ENCODE measurements at regions not wholly inside any gene's neighbourhood (a gene's known extent, or its start where the extent isn't known, plus 50 kb on each side); places are given as distances from the start of the nearest gene placed in this dataset.

GRCh38 chr6:21992178-21992967, 304.5 kb downstream of the PRL start:
- peaks cover 12% of the 10 kb centered on the region for H3K4me1 Mint-ChIP-seq
- DNase-seq (no peak), ATAC-seq (peak; percentile 86)
- H3K27me3 Mint-ChIP-seq, result no peaks in the 10 kb centered on the region
- H3K9me3 Mint-ChIP-seq, result peaks cover 3% of the 10 kb centered on the region
- no peak overlapping the region for H3K4me3 Mint-ChIP-seq
- H3K27ac Mint-ChIP-seq, result no peak overlapping the region
- H3K36me3 Mint-ChIP-seq (ENCODE audit: low read depth), result no peaks in the 10 kb centered on the region

GRCh38 chr6:21993841-21994240, 303.0 kb downstream of the PRL start:
- no peak overlapping the region for H3K27ac Mint-ChIP-seq
- H3K36me3 Mint-ChIP-seq (ENCODE audit: low read depth), result no peaks in the 10 kb centered on the region
- H3K27me3 Mint-ChIP-seq, result no peaks in the 10 kb centered on the region
- no peak for ATAC-seq
- peaks cover 11% of the 10 kb centered on the region for H3K4me1 Mint-ChIP-seq
- peaks cover 3% of the 10 kb centered on the region for H3K9me3 Mint-ChIP-seq
- DNase-seq, result no peak
- no peak overlapping the region for H3K4me3 Mint-ChIP-seq

DNA sequence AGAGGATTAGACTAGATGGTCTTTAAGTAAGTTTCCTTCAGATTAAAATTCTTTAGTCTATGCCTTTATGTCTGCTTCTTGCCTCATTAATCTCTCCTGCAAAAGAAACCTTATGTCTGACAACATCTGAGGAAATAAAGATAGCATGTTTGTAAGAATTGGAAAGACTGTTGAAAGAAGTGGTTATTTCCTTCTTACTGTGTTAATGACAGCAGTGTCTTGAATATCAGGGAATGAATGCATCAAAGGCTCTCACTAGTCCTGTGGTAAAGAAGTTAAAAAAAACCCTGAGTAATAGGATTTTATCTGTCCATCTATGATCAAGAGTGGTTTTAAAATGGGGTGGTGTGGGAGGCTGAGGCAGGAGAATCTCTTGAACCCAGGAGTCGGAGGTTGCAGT, 302.0 kb downstream of the PRL start:
- H3K4me3 Mint-ChIP-seq, result no peak overlapping the region
- H3K4me1 Mint-ChIP-seq, result peaks cover 11% of the 10 kb centered on the region
- DNase-seq (no peak), ATAC-seq (no peak)
- no peaks in the 10 kb centered on the region for H3K27me3 Mint-ChIP-seq
- H3K36me3 Mint-ChIP-seq (ENCODE audit: low read depth), result no peaks in the 10 kb centered on the region
- peaks cover 3% of the 10 kb centered on the region for H3K9me3 Mint-ChIP-seq
- H3K27ac Mint-ChIP-seq, result no peak overlapping the region

- DNase-seq (no peak), ATAC-seq (no peak)
- Mint-ChIP-seq H3K27me3 (no peaks in the 10 kb centered on the region), H3K27ac (no peak overlapping the region), H3K4me3 (no peak overlapping the region), H3K4me1 (peaks cover 11% of the 10 kb centered on the region), H3K9me3 (peaks cover 3% of the 10 kb centered on the region), H3K36me3 (ENCODE audit: low read depth) (no peaks in the 10 kb centered on the region)
These were observed 301.5 kb downstream of the PRL start for GRCh38 chr6:21995318-21995717.

GRCh38 chr6:21996425-21997118, 300.3 kb downstream of the PRL start:
- peaks cover 3% of the 10 kb centered on the region for H3K9me3 Mint-ChIP-seq
- no peak overlapping the region for H3K4me3 Mint-ChIP-seq
- ATAC-seq (no peak), DNase-seq (no peak)
- no peaks in the 10 kb centered on the region for H3K36me3 Mint-ChIP-seq (ENCODE audit: low read depth)
- H3K27ac Mint-ChIP-seq, result no peak overlapping the region
- H3K27me3 Mint-ChIP-seq, result no peaks in the 10 kb centered on the region
- H3K4me1 Mint-ChIP-seq, result peaks cover 11% of the 10 kb centered on the region

GRCh38 chr6:21997119-21998037, 299.5 kb downstream of the PRL start:
- ATAC-seq (no peak), DNase-seq (no peak)
- Mint-ChIP-seq H3K27me3 (no peaks in the 10 kb centered on the region), H3K9me3 (peaks cover 3% of the 10 kb centered on the region), H3K27ac (no peak overlapping the region), H3K4me1 (peaks cover 5% of the 10 kb centered on the region), H3K36me3 (ENCODE audit: low read depth) (no peaks in the 10 kb centered on the region), H3K4me3 (no peak overlapping the region)

- H3K27me3 Mint-ChIP-seq, result no peaks in the 10 kb centered on the region
- peaks cover 5% of the 10 kb centered on the region for H3K4me1 Mint-ChIP-seq
- DNase-seq (no peak), ATAC-seq (no peak)
- H3K4me3 Mint-ChIP-seq, result no peak overlapping the region
- no peaks in the 10 kb centered on the region for H3K36me3 Mint-ChIP-seq (ENCODE audit: low read depth)
- H3K27ac Mint-ChIP-seq, result no peak overlapping the region
- peaks cover 3% of the 10 kb centered on the region for H3K9me3 Mint-ChIP-seq
These were observed 298.3 kb downstream of the PRL start for GRCh38 chr6:21998582-21998981.

- H3K36me3 Mint-ChIP-seq (ENCODE audit: low read depth), result no peaks in the 10 kb centered on the region
- DNase-seq (no peak), ATAC-seq (no peak)
- H3K4me3 Mint-ChIP-seq, result no peak overlapping the region
- peaks cover 3% of the 10 kb centered on the region for H3K9me3 Mint-ChIP-seq
- no peaks in the 10 kb centered on the region for H3K27me3 Mint-ChIP-seq
- H3K27ac Mint-ChIP-seq, result no peak overlapping the region
- H3K4me1 Mint-ChIP-seq, result peaks cover 5% of the 10 kb centered on the region
These were observed 297.8 kb downstream of the PRL start for GRCh38 chr6:21999012-21999528.

DNA sequence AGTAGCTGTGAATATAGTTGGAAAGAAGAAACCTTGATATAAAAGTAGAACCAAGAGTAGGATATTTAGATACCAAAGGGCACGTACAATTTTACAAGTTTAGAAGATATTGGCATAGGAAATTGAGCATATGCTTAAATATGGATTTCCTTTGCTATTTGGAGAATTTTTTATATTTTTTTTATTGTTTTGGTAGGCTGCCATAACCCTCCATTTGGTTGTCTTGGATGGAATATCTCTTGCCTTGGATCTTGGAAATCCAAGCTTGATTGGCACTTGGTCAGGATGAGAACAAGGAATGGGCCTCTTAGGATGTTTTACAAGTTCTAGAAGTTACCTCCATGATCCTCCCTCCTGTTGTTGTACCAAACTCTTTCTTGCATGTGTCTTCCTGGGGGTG, 297.1 kb downstream of the PRL start:
- Mint-ChIP-seq H3K27me3 (no peaks in the 10 kb centered on the region), H3K9me3 (peaks cover 2% of the 10 kb centered on the region), H3K27ac (no peak overlapping the region), H3K4me3 (no peak overlapping the region), H3K36me3 (ENCODE audit: low read depth) (no peaks in the 10 kb centered on the region), H3K4me1 (peaks cover 5% of the 10 kb centered on the region)
- ATAC-seq (no peak), DNase-seq (no peak)

- H3K9me3 Mint-ChIP-seq, result no peaks in the 10 kb centered on the region
- no peaks in the 10 kb centered on the region for H3K36me3 Mint-ChIP-seq (ENCODE audit: low read depth)
- no peaks in the 10 kb centered on the region for H3K27me3 Mint-ChIP-seq
- H3K27ac Mint-ChIP-seq, result no peak overlapping the region
- ATAC-seq, result no peak
- H3K4me3 Mint-ChIP-seq, result no peak overlapping the region
- peaks cover 5% of the 10 kb centered on the region for H3K4me1 Mint-ChIP-seq
- no peak for DNase-seq
These were observed 295.3 kb downstream of the PRL start for GRCh38 chr6:22001396-22002027.

DNA sequence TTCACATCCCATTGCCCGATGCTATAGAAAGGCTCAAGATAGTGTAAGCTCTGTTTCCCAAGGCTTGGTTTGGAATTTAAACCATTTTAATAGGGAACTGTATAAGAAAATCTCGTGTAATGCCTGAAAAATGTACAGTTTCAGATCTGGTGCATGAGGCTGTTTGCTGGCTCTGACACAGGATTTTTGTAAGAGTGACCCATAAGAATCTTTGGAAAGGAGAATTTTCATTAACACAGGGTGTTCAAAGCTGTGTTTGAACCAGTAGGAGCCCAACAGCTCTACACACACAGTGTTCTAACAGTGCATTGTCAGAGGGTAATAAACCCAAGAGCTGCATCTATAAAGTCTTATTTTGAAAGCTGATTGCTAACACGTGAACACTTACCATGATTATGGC, 293.5 kb downstream of the PRL start:
- H3K27ac Mint-ChIP-seq, result no peak overlapping the region
- ATAC-seq (no peak), DNase-seq (no peak)
- H3K4me1 Mint-ChIP-seq, result no peaks in the 10 kb centered on the region
- no peaks in the 10 kb centered on the region for H3K27me3 Mint-ChIP-seq
- no peak overlapping the region for H3K4me3 Mint-ChIP-seq
- H3K9me3 Mint-ChIP-seq, result no peaks in the 10 kb centered on the region
- no peaks in the 10 kb centered on the region for H3K36me3 Mint-ChIP-seq (ENCODE audit: low read depth)

DNA sequence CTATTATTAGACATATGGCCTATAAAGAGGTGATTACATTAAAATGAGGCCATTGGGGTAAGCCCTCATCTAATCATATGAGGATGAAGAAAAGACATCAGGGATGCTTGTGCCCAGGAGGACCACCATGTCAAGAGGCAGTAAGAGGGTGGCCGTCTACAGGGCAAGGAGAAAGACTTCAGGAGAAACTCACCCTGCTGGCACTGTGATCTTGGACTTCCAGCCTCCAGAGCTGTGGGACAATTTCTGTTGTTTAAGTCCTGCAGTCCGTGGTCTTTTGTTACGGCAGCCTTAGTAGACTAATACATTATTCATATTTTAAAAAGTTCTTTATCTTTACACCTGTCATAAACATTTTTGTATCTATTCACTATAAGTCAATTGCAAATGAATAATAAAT, 290.0 kb downstream of the PRL start:
- Mint-ChIP-seq H3K4me3 (no peak overlapping the region), H3K4me1 (no peaks in the 10 kb centered on the region), H3K9me3 (no peaks in the 10 kb centered on the region), H3K36me3 (ENCODE audit: low read depth) (no peaks in the 10 kb centered on the region), H3K27me3 (no peaks in the 10 kb centered on the region), H3K27ac (no peak overlapping the region)
- DNase-seq (no peak), ATAC-seq (no peak)

GRCh38 chr6:22007469-22007868, 289.4 kb downstream of the PRL start:
- H3K4me3 Mint-ChIP-seq, result no peak overlapping the region
- H3K27me3 Mint-ChIP-seq, result no peaks in the 10 kb centered on the region
- H3K27ac Mint-ChIP-seq, result no peak overlapping the region
- H3K9me3 Mint-ChIP-seq, result no peaks in the 10 kb centered on the region
- no peak for ATAC-seq
- no peaks in the 10 kb centered on the region for H3K4me1 Mint-ChIP-seq
- DNase-seq, result no peak
- no peaks in the 10 kb centered on the region for H3K36me3 Mint-ChIP-seq (ENCODE audit: low read depth)

DNA sequence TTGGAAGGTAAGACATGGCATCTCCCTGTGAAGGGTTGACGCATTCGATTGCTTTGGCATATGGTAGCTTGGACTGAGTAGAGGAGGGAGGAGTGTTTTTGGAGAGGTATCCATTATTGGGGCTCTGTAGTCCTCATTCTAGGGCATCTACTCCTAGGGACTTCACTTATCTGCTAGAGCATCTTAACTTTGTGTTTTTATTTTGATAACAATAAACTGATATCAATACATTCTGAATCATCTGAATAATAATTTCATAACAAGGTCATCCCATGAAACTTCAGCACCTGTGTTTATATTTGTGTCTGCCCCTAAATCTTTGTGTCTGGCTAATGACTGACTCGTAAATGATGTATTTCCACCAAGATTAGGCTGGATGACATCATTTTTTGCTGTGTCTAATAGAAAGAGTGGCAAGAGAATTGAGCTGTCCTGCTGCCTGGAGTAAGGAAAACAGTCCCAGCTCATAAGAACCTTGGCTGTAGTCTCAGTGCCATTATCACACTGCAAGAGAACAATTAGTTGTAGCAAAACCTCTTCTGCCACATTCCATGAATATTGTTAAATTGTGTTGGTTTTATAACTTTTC, 288.5 kb downstream of the PRL start:
- ATAC-seq, result no peak
- Mint-ChIP-seq H3K27ac (no peak overlapping the region), H3K4me1 (no peaks in the 10 kb centered on the region), H3K9me3 (no peaks in the 10 kb centered on the region), H3K27me3 (no peaks in the 10 kb centered on the region), H3K4me3 (no peak overlapping the region), H3K36me3 (ENCODE audit: low read depth) (no peaks in the 10 kb centered on the region)
- no peak for DNase-seq

All from activated naive CD8-positive, alpha-beta T cell treated with anti-CD3 and anti-CD28 coated beads, Interleukin-2, amount 50 U/mL, for 24 hours (primary cell).